SU-DHL-6 (cell line): ENCODE measurements at regions not wholly inside any gene's neighbourhood (a gene's known extent, or its start where the extent isn't known, plus 50 kb on each side); places are given as distances from the start of the nearest gene placed in this dataset.

ENCODE experiments used
- H2AFZ ChIP-seq: fragments of 200-600 bp; sonication (generic); 2 replicates; pipeline ENCODE4 v1.6.1; 2014; ENCODE audit warnings: low read depth, mild to moderate bottlenecking, moderate library complexity, mixed read lengths, antibody characterized with exemption, low read length; ENCODE audit not compliant: severe bottlenecking
- H3F3A ChIP-seq: fragments of 200-600 bp; shearing (Covaris generic); 2 replicates; pipeline ENCODE4 v1.6.0; 2016; ENCODE audit warnings: antibody characterized with exemption, mild to moderate bottlenecking; ENCODE audit not compliant: insufficient read depth
- H3K27ac ChIP-seq: fragments of 200-600 bp; sonication (generic); 2 replicates; pipeline ENCODE4 v1.5.1; 2016; ENCODE audit warnings: low read depth, mild to moderate bottlenecking, low read length, moderate library complexity, mixed read lengths
- H3K27me3 ChIP-seq: fragments of 200-600 bp; sonication (generic), shearing (Covaris generic); 2 replicates; pipeline ENCODE4 v1.6.0; 2014; ENCODE audit warnings: mild to moderate bottlenecking, low read length
- H3K36me3 ChIP-seq: fragments of 200-600 bp; sonication (generic); 2 replicates; pipeline ENCODE4 v1.6.1; 2014; ENCODE audit warnings: mild to moderate bottlenecking, low read length, mixed read lengths
- H3K4me2 ChIP-seq: fragments of 300-600, 200-600 bp; shearing (Covaris generic), sonication (generic); 2 replicates; pipeline ENCODE4 v1.6.0; 2014; ENCODE audit warnings: low read length, low read depth, mild to moderate bottlenecking; ENCODE audit not compliant: poor library complexity, severe bottlenecking
- H3K4me3 ChIP-seq: fragments of 200-600 bp; sonication (generic); 2 replicates; pipeline ENCODE4 v1.5.1; 2014; ENCODE audit warnings: antibody characterized with exemption, low read length, mild to moderate bottlenecking, mixed read lengths; ENCODE audit not compliant: insufficient read depth, poor library complexity, severe bottlenecking
- H3K79me2 ChIP-seq: fragments of 200-600 bp; sonication (generic); 2 replicates; pipeline ENCODE4 v1.6.1; 2014; ENCODE audit warnings: mild to moderate bottlenecking, low read length, moderate library complexity; ENCODE audit not compliant: insufficient read depth
- H3K9ac ChIP-seq: fragments of 200-600 bp; sonication (generic); 2 replicates; pipeline ENCODE4 v1.7.0; 2014; ENCODE audit warnings: mild to moderate bottlenecking, low read length
- H3K9me2 ChIP-seq: fragments of 200-600 bp; sonication (generic); replicated peaks from 2 replicates; pipeline ENCODE4 v1.6.1; 2014; ENCODE audit warnings: low read length; ENCODE audit not compliant: insufficient read depth
- H3K9me3 ChIP-seq: fragments of 200-600 bp; sonication (generic); 2 replicates; pipeline ENCODE4 v1.6.1; 2014; ENCODE audit warnings: low read length, mixed read lengths; ENCODE audit not compliant: insufficient read depth
- H4K20me1 ChIP-seq: fragments of 200-600 bp; sonication (generic); 2 replicates; pipeline ENCODE4 v1.6.1; 2014; ENCODE audit warnings: low read depth, mild to moderate bottlenecking, antibody characterized with exemption, low read length, moderate library complexity, mixed read lengths
- EZH2phosphoT487 ChIP-seq: fragments of 200-600 bp; sonication (generic), shearing (Covaris generic); conservative IDR thresholded peaks from 2 replicates; pipeline ENCODE4 v1.6.1; 2018; ENCODE audit warnings: mild to moderate bottlenecking, antibody characterized with exemption, low read length, moderate library complexity, mixed read lengths
- TF ChIP-seq, protein P1 (sequence below): fragments of 200-600 bp; sonication (generic); IDR thresholded peaks from one replicate; pipeline ENCODE4 v1.5.1; 2017; ENCODE audit warnings: antibody characterized with exemption, mild to moderate bottlenecking, low read length, moderate library complexity; ENCODE audit not compliant: insufficient read depth, poor library complexity, severe bottlenecking

DNA sequence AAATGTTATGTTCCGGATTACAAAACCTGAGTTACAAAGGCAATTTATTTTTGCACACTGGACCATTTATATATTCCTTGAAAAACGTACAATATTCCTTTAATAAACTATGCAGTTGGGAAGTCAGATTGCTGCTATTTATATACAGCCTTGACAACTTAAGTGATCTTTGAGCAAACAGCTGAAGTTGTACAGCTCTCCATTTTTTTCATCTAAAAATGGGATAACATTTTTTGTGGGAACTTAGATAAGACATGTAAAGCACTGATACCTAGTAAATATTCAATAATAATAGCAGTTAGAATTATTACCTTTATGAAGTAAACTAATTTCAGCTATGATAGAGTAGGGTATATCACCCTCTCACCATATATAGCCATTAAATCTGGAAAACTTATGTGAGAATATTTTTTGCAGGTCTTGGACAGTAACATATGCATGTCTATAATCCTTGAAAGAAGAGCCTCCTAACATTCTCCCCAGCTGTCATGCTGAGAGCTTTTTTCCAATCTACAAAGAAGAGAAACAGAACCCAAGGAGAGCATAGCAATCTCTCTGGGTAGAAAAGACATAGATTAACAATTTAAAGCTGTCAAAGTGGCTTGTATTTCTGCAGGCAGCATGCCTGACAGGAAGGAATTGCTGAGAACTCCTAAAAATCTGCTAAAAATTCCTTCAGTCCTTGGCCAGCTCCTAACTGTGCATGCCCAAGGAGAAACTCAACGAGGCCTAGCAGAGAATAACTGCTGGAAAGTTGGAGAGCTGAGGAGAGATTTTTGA is 326.0 kb downstream of the CRPPA start:
- H4K20me1 ChIP-seq: no peaks in the 10 kb centered on the region
- no peak overlapping the region for H3K27ac ChIP-seq
- no peaks in the 10 kb centered on the region for H3K9me3 ChIP-seq
- no peak for TF ChIP-seq EZH2phosphoT487
- TF ChIP-seq, protein P1, sequence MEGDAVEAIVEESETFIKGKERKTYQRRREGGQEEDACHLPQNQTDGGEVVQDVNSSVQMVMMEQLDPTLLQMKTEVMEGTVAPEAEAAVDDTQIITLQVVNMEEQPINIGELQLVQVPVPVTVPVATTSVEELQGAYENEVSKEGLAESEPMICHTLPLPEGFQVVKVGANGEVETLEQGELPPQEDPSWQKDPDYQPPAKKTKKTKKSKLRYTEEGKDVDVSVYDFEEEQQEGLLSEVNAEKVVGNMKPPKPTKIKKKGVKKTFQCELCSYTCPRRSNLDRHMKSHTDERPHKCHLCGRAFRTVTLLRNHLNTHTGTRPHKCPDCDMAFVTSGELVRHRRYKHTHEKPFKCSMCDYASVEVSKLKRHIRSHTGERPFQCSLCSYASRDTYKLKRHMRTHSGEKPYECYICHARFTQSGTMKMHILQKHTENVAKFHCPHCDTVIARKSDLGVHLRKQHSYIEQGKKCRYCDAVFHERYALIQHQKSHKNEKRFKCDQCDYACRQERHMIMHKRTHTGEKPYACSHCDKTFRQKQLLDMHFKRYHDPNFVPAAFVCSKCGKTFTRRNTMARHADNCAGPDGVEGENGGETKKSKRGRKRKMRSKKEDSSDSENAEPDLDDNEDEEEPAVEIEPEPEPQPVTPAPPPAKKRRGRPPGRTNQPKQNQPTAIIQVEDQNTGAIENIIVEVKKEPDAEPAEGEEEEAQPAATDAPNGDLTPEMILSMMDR: no peak
- no peak overlapping the region for H3K9ac ChIP-seq
- no peak overlapping the region for H3K4me2 ChIP-seq
- H3K27me3 ChIP-seq: no peaks in the 10 kb centered on the region
- H3F3A ChIP-seq: no peaks in the 10 kb centered on the region
- no peak overlapping the region for H2AFZ ChIP-seq
- H3K36me3 ChIP-seq: no peaks in the 10 kb centered on the region
- H3K79me2 ChIP-seq: no peaks in the 10 kb centered on the region
- H3K9me2 ChIP-seq: no peaks in the 10 kb centered on the region
- no peak overlapping the region for H3K4me3 ChIP-seq

DNA sequence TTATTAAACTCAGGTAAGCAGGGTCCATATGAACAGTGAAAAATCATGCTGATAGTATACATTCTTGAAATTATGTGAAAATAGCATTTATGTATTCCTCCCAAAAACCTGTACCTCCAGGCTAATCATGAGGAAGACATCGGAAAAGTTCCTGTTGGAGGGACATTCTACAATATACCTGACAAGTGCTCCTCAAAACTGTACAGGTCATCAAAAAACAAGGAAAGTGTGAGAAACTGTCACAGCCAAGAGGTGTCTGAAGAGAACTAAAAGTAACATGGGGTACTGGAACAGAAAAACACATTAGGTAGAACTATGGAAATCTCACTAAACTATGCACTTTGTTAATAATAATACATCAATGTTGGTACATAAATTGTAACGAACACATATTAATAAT is 326.7 kb downstream of the CRPPA start:
- Histone ChIP-seq H2AFZ (no peak overlapping the region), H3F3A (no peaks in the 10 kb centered on the region), H3K9me3 (no peaks in the 10 kb centered on the region), H3K4me3 (no peak overlapping the region), H3K79me2 (no peaks in the 10 kb centered on the region), H3K27me3 (no peaks in the 10 kb centered on the region), H3K36me3 (no peaks in the 10 kb centered on the region), H3K9me2 (no peaks in the 10 kb centered on the region), H4K20me1 (no peaks in the 10 kb centered on the region), H3K4me2 (no peak overlapping the region), H3K9ac (no peak overlapping the region), H3K27ac (no peak overlapping the region)
- TF ChIP-seq, protein P1: no peak
- TF ChIP-seq EZH2phosphoT487: no peak

DNA sequence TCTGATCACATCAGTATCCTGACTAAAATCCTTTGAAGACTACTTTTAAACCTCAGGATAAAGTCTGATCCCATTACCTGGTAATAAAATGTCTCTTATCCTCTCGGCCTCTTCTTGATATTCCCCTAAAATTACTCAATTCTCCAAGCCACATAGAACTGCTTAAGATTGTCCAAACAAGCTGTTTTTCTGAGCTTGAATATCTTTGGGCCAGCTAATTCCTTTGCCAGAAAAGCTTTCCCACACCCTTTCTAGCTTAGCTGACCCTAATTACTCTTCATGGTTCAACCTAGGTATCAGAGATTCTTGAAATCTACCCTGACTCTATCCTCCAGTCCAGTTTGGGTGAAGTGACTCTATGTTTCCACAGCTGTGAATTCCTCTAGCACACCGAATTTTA is 328.6 kb downstream of the CRPPA start:
- H3K36me3 ChIP-seq: no peaks in the 10 kb centered on the region
- H3K9ac ChIP-seq: no peak overlapping the region
- TF ChIP-seq, protein P1: no peak
- no peak for TF ChIP-seq EZH2phosphoT487
- H3K9me2 ChIP-seq: no peaks in the 10 kb centered on the region
- H3F3A ChIP-seq: no peaks in the 10 kb centered on the region
- H3K9me3 ChIP-seq: no peaks in the 10 kb centered on the region
- H3K4me2 ChIP-seq: no peak overlapping the region
- no peak overlapping the region for H3K4me3 ChIP-seq
- H3K27me3 ChIP-seq: no peaks in the 10 kb centered on the region
- H3K79me2 ChIP-seq: no peaks in the 10 kb centered on the region
- no peak overlapping the region for H2AFZ ChIP-seq
- H3K27ac ChIP-seq: no peak overlapping the region
- H4K20me1 ChIP-seq: no peaks in the 10 kb centered on the region
